Large intestine (tissue), 3 donors: ENCODE measurements at regions not wholly inside any gene's neighbourhood (a gene's known extent, or its start where the extent isn't known, plus 50 kb on each side); places are given as distances from the start of the nearest gene placed in this dataset.
A peak's percentile ranks its signal among the peaks of the same experiment; 100 is the strongest.

ENCODE experiments used
- DNase-seq, 2 donors: peaks; one replicate each; pipeline versions ENCODE4 v3.0.0 to v3.0.0-alpha.2; 2013
- H3K27ac ChIP-seq: one replicate; pipeline ENCODE4 v1.5.1; 2013; ENCODE audit warnings: low read length
- H3K27me3 ChIP-seq: 2 replicates; pipeline ENCODE4 v1.6.1; 2013; ENCODE audit warnings: low read length; ENCODE audit not compliant: control insufficient read depth, insufficient read depth
- H3K36me3 ChIP-seq: 2 replicates; pipeline ENCODE4 v1.6.1; 2013; ENCODE audit warnings: low read length; ENCODE audit not compliant: control insufficient read depth, insufficient read depth
- H3K4me1 ChIP-seq: one replicate; pipeline ENCODE4 v1.6.1; 2013; ENCODE audit warnings: low read length; ENCODE audit not compliant: control insufficient read depth, insufficient read depth
- H3K4me3 ChIP-seq: one replicate; pipeline ENCODE4 v1.5.1; 2013; ENCODE audit warnings: low read length
- H3K9me3 ChIP-seq: one replicate; pipeline ENCODE4 v1.6.1; 2013; ENCODE audit warnings: mild to moderate bottlenecking, low read depth, low read length, moderate library complexity; ENCODE audit not compliant: control insufficient read depth
- WGBS: methylation state at CpG from one replicate; pipeline ENCODE4 v1.1.5; 2013; ENCODE audit warnings: low lambda C conversion rate; ENCODE audit not compliant: insufficient coverage; 5-methylcytosine and 5-hydroxymethylcytosine counted together

- H3K4me3 ChIP-seq: no peak overlapping the region
- WGBS: 0% methylated on average over 1 of the region's 2 CpGs
- H3K27me3 ChIP-seq: no peaks in the 10 kb centered on the region
- DNase-seq: no peak
- H3K4me1 ChIP-seq: no peaks in the 10 kb centered on the region
- H3K27ac ChIP-seq: no peak overlapping the region
- no peaks in the 10 kb centered on the region for H3K9me3 ChIP-seq
- no peaks in the 10 kb centered on the region for H3K36me3 ChIP-seq
Measured at GRCh38 chr18:70450426-70451253, 161.8 kb downstream of the SOCS6 start.

GRCh38 chr18:70448588-70448987 lies 159.7 kb downstream of the SOCS6 start:
- no peak overlapping the region for H3K4me3 ChIP-seq
- no peak overlapping the region for H3K27ac ChIP-seq
- 80% methylated on average over 1 of the region's 3 CpGs for WGBS

GRCh38 chr18:70446063-70446462 lies 157.2 kb downstream of the SOCS6 start:
- H3K4me1 ChIP-seq: no peaks in the 10 kb centered on the region
- H3K27ac ChIP-seq: no peak overlapping the region
- WGBS: no CpG with 5 or more reads among the region's 3 CpGs
- no peaks in the 10 kb centered on the region for H3K36me3 ChIP-seq
- peaks cover 14% of the 10 kb centered on the region for H3K9me3 ChIP-seq
- DNase-seq: no peak
- no peaks in the 10 kb centered on the region for H3K27me3 ChIP-seq
- H3K4me3 ChIP-seq: no peak overlapping the region

More at GRCh38 chr18:70448588-70448987, 159.7 kb downstream of the SOCS6 start:
- H3K36me3 ChIP-seq: no peaks in the 10 kb centered on the region
- DNase-seq: no peak
- peaks cover 4% of the 10 kb centered on the region for H3K9me3 ChIP-seq
- no peaks in the 10 kb centered on the region for H3K4me1 ChIP-seq
- no peaks in the 10 kb centered on the region for H3K27me3 ChIP-seq

DNA sequence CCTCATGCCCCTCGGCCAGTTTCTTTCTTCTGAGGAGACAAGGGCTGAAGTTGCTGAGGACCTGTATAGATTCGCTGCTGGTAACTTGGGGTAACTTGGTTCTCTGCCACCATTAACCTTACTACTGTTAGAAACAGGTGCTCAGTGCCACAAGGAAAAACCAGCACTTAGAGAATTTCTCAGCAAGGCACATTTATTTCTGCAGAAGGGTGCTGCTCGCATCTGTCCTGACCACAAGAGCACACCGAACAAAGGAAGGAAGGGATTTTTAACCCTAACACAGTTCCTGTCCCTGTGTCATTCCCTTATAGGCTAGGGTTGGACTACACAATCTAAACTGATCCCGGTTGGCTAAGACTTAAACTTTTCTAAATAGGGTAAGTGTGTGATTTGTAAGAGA lies 154.1 kb downstream of the SOCS6 start:
- no peak for DNase-seq
- Histone ChIP-seq H3K4me3 (no peak overlapping the region), H3K36me3 (no peaks in the 10 kb centered on the region), H3K4me1 (no peaks in the 10 kb centered on the region), H3K27ac (no peak overlapping the region), H3K27me3 (no peaks in the 10 kb centered on the region), H3K9me3 (peaks cover 14% of the 10 kb centered on the region)
- no CpG with 5 or more reads among the region's 5 CpGs for WGBS

GRCh38 chr18:70432804-70433400 lies 144.1 kb downstream of the SOCS6 start:
- peaks cover 18% of the 10 kb centered on the region for H3K4me1 ChIP-seq
- WGBS: 20% methylated on average over 1 of the region's 4 CpGs
- no peak overlapping the region for H3K4me3 ChIP-seq
- H3K27ac ChIP-seq: no peak overlapping the region
- no peak for DNase-seq
- no peaks in the 10 kb centered on the region for H3K27me3 ChIP-seq
- H3K9me3 ChIP-seq: peaks cover 7% of the 10 kb centered on the region
- H3K36me3 ChIP-seq: no peaks in the 10 kb centered on the region

GRCh38 chr18:70431203-70431624 lies 142.4 kb downstream of the SOCS6 start:
- Histone ChIP-seq H3K27me3 (no peaks in the 10 kb centered on the region), H3K4me3 (no peak overlapping the region), H3K36me3 (no peaks in the 10 kb centered on the region), H3K9me3 (peaks cover 7% of the 10 kb centered on the region), H3K27ac (peak overlapping the region; percentile 53), H3K4me1 (peaks cover 18% of the 10 kb centered on the region)
- peak; percentile 54 to 62 for DNase-seq
- no CpG with 5 or more reads among the region's 2 CpGs for WGBS

DNA sequence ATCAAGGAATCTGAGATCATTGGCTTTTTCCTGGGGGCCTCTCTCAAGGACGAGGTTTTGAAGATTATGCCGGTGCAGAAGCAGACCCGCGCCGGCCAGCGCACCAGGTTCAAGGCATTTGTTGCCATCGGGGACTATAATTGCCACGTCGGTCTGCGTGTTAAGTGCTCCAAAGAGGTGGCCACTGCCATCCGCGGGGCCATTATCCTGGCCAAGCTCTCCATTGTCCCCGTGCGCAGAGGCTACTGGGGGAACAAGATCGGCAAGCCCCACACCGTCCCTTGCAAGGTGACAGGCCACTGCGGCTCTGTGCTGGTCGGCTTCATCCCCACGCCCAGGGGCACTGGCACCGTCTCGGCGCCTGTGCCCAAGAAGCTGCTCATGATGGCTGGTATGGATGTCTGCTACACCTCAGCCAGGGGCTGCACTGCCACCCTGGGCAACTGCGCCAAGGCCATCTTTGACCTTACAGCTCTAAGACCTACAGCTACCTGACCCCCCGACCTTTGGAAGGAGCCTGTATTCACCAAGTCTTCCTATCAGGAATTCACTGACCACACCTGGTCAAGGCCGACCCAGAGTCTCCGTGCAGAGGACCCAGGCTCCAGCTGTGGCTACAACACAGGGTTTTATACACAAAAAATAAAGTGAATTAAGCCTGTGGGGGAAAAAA lies 141.8 kb downstream of the SOCS6 start:
- H3K9me3 ChIP-seq: peaks cover 7% of the 10 kb centered on the region
- H3K4me1 ChIP-seq: peaks cover 18% of the 10 kb centered on the region
- H3K27me3 ChIP-seq: no peaks in the 10 kb centered on the region
- WGBS: no CpG with 5 or more reads among the region's 26 CpGs
- no peak overlapping the region for H3K4me3 ChIP-seq
- DNase-seq: no peak
- H3K27ac ChIP-seq: peak overlapping the region; percentile 53
- no peaks in the 10 kb centered on the region for H3K36me3 ChIP-seq

- no peaks in the 10 kb centered on the region for H3K36me3 ChIP-seq
- DNase-seq: no peak
- H3K9me3 ChIP-seq: peaks cover 7% of the 10 kb centered on the region
- WGBS: 96% methylated on average over 11 of the region's 36 CpGs
- H3K27me3 ChIP-seq: no peaks in the 10 kb centered on the region
- H3K4me1 ChIP-seq: peaks cover 18% of the 10 kb centered on the region
- no peak overlapping the region for H3K4me3 ChIP-seq
- no peak overlapping the region for H3K27ac ChIP-seq
Measured at GRCh38 chr18:70429847-70430500, 141.1 kb downstream of the SOCS6 start.

DNA sequence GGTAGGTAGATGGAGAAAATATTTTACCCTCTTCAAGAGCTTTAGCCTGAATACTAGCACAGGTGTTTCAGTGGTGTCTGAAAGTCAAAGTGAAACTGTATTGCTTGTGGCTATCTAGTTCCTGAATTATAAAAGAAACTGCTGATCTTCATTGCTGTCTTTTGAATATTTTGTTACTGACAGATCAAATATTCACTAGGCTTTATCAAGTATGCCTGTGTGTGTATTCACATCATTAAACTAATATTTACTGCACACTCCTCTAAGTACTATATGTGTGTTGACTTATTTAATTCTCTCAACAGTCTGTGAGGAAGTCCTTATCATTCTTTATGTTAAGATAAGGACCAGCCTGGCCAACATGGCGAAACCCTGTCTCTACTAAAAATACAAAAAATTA lies 139.6 kb downstream of the SOCS6 start:
- Histone ChIP-seq H3K36me3 (no peaks in the 10 kb centered on the region), H3K27me3 (no peaks in the 10 kb centered on the region), H3K27ac (peak overlapping the region; percentile 82), H3K4me3 (peak overlapping the region; percentile 1), H3K9me3 (peaks cover 7% of the 10 kb centered on the region), H3K4me1 (peaks cover 18% of the 10 kb centered on the region)
- DNase-seq: peak in 1 of 2 donors; percentile 70
- no CpG with 5 or more reads among the region's 1 CpG for WGBS

DNA sequence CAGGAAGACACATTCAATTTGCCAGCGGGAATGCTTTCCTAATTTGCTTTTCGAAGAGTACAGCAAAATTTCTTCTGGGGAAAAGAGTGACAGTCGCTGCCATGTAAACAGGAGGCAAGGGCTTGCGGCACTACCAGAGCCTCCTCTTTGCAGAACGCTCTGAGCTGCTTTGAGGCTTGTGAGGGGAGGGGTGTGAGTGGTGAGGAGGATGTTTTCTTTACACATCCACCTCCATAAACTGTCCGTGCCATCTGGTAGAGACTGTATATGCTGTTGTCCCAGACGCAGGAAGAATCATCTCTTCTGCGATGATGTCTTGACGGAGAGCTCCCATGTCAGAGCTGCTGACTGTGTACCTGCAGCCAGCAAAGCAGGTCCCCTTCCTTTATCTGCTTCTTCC lies 138.0 kb downstream of the SOCS6 start:
- Histone ChIP-seq H3K27ac (no peak overlapping the region), H3K4me3 (no peak overlapping the region), H3K4me1 (peaks cover 33% of the 10 kb centered on the region), H3K9me3 (peaks cover 7% of the 10 kb centered on the region), H3K27me3 (no peaks in the 10 kb centered on the region), H3K36me3 (no peaks in the 10 kb centered on the region)
- WGBS: no CpG with 5 or more reads among the region's 9 CpGs
- peak in 1 of 2 donors; percentile 12 for DNase-seq
